SK-N-SH (cell line): ENCODE measurements at regions not wholly inside any gene's neighbourhood (a gene's known extent, or its start where the extent isn't known, plus 50 kb on each side); places are given as distances from the start of the nearest gene placed in this dataset.

Experiments
- CTCF ChIA-PET: fragments of 300-600, 350-600 bp; formaldehyde crosslinking; extraction: SDS; loops from one replicate; lab custom pipeline; 2021; lab: Yijun Ruan, JAX
- POLR2A ChIA-PET: fragments of 350-600 bp; sonication (Branson Sonifier 250); formaldehyde crosslinking; extraction: SDS; loops from one replicate; lab custom pipeline; 2020; ENCODE audit warnings: antibody characterized with exemption, inconsistent platforms; lab: Yijun Ruan, JAX
- DNase-seq: peaks from one replicate; pipeline ENCODE4 v3.0.0; 2012
- H2AFZ ChIP-seq: fragments of 200-600 bp; sonication (generic); 2 replicates; pipeline ENCODE4 v1.8.1; 2016; ENCODE audit warnings: antibody characterized with exemption, mild to moderate bottlenecking, low read depth
- H3F3A ChIP-seq: fragments of 200-600 bp; sonication (generic); replicated peaks from 2 replicates; pipeline ENCODE3; 2016; ENCODE audit warnings: antibody characterized with exemption, mild to moderate bottlenecking; ENCODE audit not compliant: insufficient read depth
- H3K27ac ChIP-seq, 2 experiments: fragments of 200-500 bp in 1 of 2; fragments of 200-600 bp in 1 of 2; sonication (Bioruptor generic) in 1 of 2; sonication (generic), shearing (Covaris generic) in 1 of 2; 2 replicates each; pipeline versions ENCODE4 v1.5.1 to v1.6.1; 2014 to 2016; ENCODE audit warnings: low read depth in 2 of 2, inconsistent platforms in 1 of 2, low read length in 1 of 2, mild to moderate bottlenecking in 1 of 2, mixed read lengths in 1 of 2
- H3K27me3 ChIP-seq: fragments of 200-600 bp; sonication (generic), shearing (Covaris generic); 2 replicates; pipeline ENCODE4 v1.6.1; 2016; ENCODE audit warnings: mixed run types; ENCODE audit not compliant: insufficient read depth
- H3K36me3 ChIP-seq, 2 experiments: fragments of 200-500 bp in 1 of 2; fragments of 200-600 bp in 1 of 2; sonication (Bioruptor generic) in 1 of 2; sonication (generic) in 1 of 2; replicated peaks in 1 of 2; 2 replicates each; pipeline versions ENCODE3 to v1.5.1; 2014 to 2016; ENCODE audit warnings: low read length in 1 of 2, mild to moderate bottlenecking in 1 of 2; ENCODE audit not compliant: insufficient read depth in 2 of 2, control insufficient read depth in 1 of 2
- H3K4me1 ChIP-seq, 2 experiments: fragments of 200-500 bp in 1 of 2; fragments of 200-600 bp in 1 of 2; sonication (Bioruptor generic) in 1 of 2; sonication (generic), shearing (Covaris generic) in 1 of 2; 2 replicates each; pipeline versions ENCODE4 v1.5.1 to v1.6.1; 2014 to 2016; ENCODE audit warnings: low read depth in 1 of 2, low read length in 1 of 2, mixed run types in 1 of 2; ENCODE audit not compliant: insufficient read depth in 2 of 2, control insufficient read depth in 1 of 2
- H3K4me2 ChIP-seq: fragments of 200-600 bp; sonication (generic), shearing (Covaris generic); 2 replicates; pipeline ENCODE4 v1.6.1; 2017; ENCODE audit warnings: mixed run types
- H3K4me3 ChIP-seq, 2 experiments: fragments of 200-500 bp in 1 of 2; fragments of 200-600 bp in 1 of 2; sonication (Bioruptor generic) in 1 of 2; sonication (generic), shearing (Covaris generic) in 1 of 2; 2 replicates each; pipeline versions ENCODE4 v1.5.1 to v1.8.1; 2014 to 2016; ENCODE audit warnings: low read depth in 2 of 2, inconsistent platforms in 1 of 2, low read length in 1 of 2, mild to moderate bottlenecking in 1 of 2, mixed read lengths in 1 of 2, moderate library complexity in 1 of 2
- H3K79me2 ChIP-seq: fragments of 200-600 bp; sonication (generic); 2 replicates; pipeline ENCODE4 v1.8.1; 2017; ENCODE audit warnings: mild to moderate bottlenecking; ENCODE audit not compliant: insufficient read depth
- H3K9ac ChIP-seq: fragments of 200-600 bp; sonication (generic); 2 replicates; pipeline ENCODE4 v1.6.1; 2017; ENCODE audit warnings: mixed run types
- H3K9me2 ChIP-seq: fragments of 200-600 bp; sonication (generic); 2 replicates; pipeline ENCODE4 v1.6.1; 2017; ENCODE audit warnings: mixed run types
- H3K9me3 ChIP-seq: fragments of 200-600 bp; sonication (generic); 2 replicates; pipeline ENCODE4 v1.6.1; 2017; ENCODE audit warnings: mixed run types, mild to moderate bottlenecking, moderate library complexity
- H4K20me1 ChIP-seq: fragments of 200-600 bp; sonication (generic); 2 replicates; pipeline ENCODE4 v1.6.1; 2017; ENCODE audit warnings: mild to moderate bottlenecking, mixed run types; ENCODE audit not compliant: insufficient read depth
- ELF1 ChIP-seq: IDR thresholded peaks from 2 replicates; pipeline ENCODE4 v1.4.0; 2012
- EP300 ChIP-seq, 2 experiments: IDR thresholded peaks; 2 replicates each; pipeline versions ENCODE4 v1.4.0 to v1.6.1; 2012; ENCODE audit warnings: borderline replicate concordance in 1 of 2, low read depth in 1 of 2, low read length in 1 of 2
- JUND ChIP-seq: IDR thresholded peaks from 2 replicates; pipeline ENCODE4 v1.4.0; 2012
- NFIC ChIP-seq: IDR thresholded peaks from 2 replicates; pipeline ENCODE4 v1.4.0; 2012; ENCODE audit warnings: borderline replicate concordance
- POLR2AphosphoS5 ChIP-seq: IDR thresholded peaks from 2 replicates; pipeline ENCODE4 v1.6.1; 2012; ENCODE audit warnings: low read depth, low read length
- RXRA ChIP-seq: IDR thresholded peaks from 2 replicates; pipeline ENCODE4 v1.4.0; 2012; ENCODE audit warnings: low read depth, mild to moderate bottlenecking, borderline replicate concordance
- SMC3 ChIP-seq: IDR thresholded peaks from 2 replicates; pipeline ENCODE4 v1.6.1; 2012; ENCODE audit warnings: low read depth, low read length, improper control_type of control experiment
- TCF12 ChIP-seq: IDR thresholded peaks from 2 replicates; pipeline ENCODE4 v1.4.0; 2012
- TEAD4 ChIP-seq: IDR thresholded peaks from 2 replicates; pipeline ENCODE4 v1.4.0; 2012; ENCODE audit warnings: mild to moderate bottlenecking, borderline replicate concordance; ENCODE audit not compliant: insufficient read depth
- YY1 ChIP-seq: IDR thresholded peaks from 2 replicates; pipeline ENCODE4 v1.4.0; 2012; ENCODE audit warnings: low read depth, mild to moderate bottlenecking
- ZBTB33 ChIP-seq: IDR thresholded peaks from 2 replicates; pipeline ENCODE4 v1.4.0; 2012; ENCODE audit warnings: low read depth, borderline replicate concordance
- WGBS: methylation state at CpG from one replicate; pipeline ENCODE4 v1.1.6; 2017; ENCODE audit warnings: low lambda C conversion rate; 5-methylcytosine and 5-hydroxymethylcytosine counted together
- TF ChIP-seq, protein P1 (sequence below): IDR thresholded peaks from 2 replicates; pipeline ENCODE4 v1.4.0; 2012; ENCODE audit warnings: low read depth
- TF ChIP-seq, protein P2 (sequence below): IDR thresholded peaks from 2 replicates; pipeline ENCODE4 v1.4.0; 2012; ENCODE audit warnings: low read depth, borderline replicate concordance

DNA sequence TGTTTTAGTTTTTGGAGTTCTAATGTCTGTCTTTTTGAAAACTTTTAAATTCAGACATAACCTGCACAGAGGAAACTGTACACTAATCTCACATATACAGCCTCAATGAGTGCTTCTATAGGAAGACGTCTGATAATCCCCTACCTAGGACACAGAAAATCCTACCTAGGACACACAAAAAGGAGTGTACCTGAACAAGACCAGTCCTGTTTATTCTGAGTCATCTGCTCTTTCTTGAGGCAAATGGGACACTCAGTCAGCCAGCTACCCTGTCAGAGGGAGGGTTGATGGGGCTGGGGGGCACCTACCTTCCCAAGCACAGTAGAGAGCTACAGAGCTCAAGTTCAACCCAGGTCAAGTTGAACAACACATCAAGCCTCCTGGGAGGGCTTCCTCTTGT lies 346.6 kb upstream of the NCAM1 start:
- 0 out of 2 replicates have a peak overlapping the region, but pooled peaks have one; percentile 37 for H3K9ac ChIP-seq
- peak overlapping the region; percentile 80; the same call in 1 of the 2 replicates for H3K4me2 ChIP-seq
- peak overlapping the region; percentile 11 to 97; a peak in 3 of 4 replicates for H3K27ac ChIP-seq
- 94% methylated on average over 1 of the region's 1 CpG for WGBS
- no peaks in the 10 kb centered on the region for H4K20me1 ChIP-seq
- no peak for TF ChIP-seq EP300 (IDR thresholded peaks at IDR 0.05; ENCODE audit: borderline replicate concordance in 1 of 2, low read depth in 1 of 2, low read length in 1 of 2)
- TF ChIP-seq POLR2AphosphoS5: no peak
- TF ChIP-seq, protein P1, sequence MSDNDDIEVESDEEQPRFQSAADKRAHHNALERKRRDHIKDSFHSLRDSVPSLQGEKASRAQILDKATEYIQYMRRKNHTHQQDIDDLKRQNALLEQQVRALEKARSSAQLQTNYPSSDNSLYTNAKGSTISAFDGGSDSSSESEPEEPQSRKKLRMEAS: no peak
- no peak for TF ChIP-seq TEAD4
- TF ChIP-seq SMC3: no peak
- no peaks in the 10 kb centered on the region for H3K27me3 ChIP-seq
- H3F3A ChIP-seq: peaks cover 18% of the 10 kb centered on the region
- DNase-seq: no peak
- H3K4me1 ChIP-seq: peaks cover 36 to 44% of the 10 kb centered on the region in 2 experiments
- no peaks in the 10 kb centered on the region for H3K9me2 ChIP-seq
- H3K79me2 ChIP-seq: no peaks in the 10 kb centered on the region
- CTCF ChIA-PET: no interaction called here
- POLR2A ChIA-PET: no interaction called here
- no peaks in the 10 kb centered on the region for H3K36me3 ChIP-seq
- H2AFZ ChIP-seq: no peak overlapping the region
- no peak overlapping the region for H3K4me3 ChIP-seq
- H3K9me3 ChIP-seq: no peaks in the 10 kb centered on the region

GRCh38 chr11:112615238-112615637 lies 346.0 kb upstream of the NCAM1 start:
- Histone ChIP-seq H2AFZ (no peak overlapping the region), H3K36me3 (no peaks in the 10 kb centered on the region), H4K20me1 (no peaks in the 10 kb centered on the region), H3F3A (peaks cover 18% of the 10 kb centered on the region), H3K4me2 (no peak overlapping the region), H3K79me2 (no peaks in the 10 kb centered on the region), H3K4me3 (no peak overlapping the region), H3K27me3 (no peaks in the 10 kb centered on the region), H3K9ac (no peak overlapping the region), H3K4me1 (peaks cover 36 to 44% of the 10 kb centered on the region in 2 experiments), H3K9me2 (no peaks in the 10 kb centered on the region), H3K27ac (no peak overlapping the region), H3K9me3 (no peaks in the 10 kb centered on the region)
- CTCF ChIA-PET: interaction anchor here (1.2 kb wide), 1 partner anchor 674 kb away, joined by 3 read pairs; no protein-coding TSS in a partner anchor
- POLR2A ChIA-PET: no interaction called here
- DNase-seq: no peak
- TF ChIP-seq YY1 (no peak), ELF1 (no peak), EP300 (IDR thresholded peaks at IDR 0.05; ENCODE audit: borderline replicate concordance in 1 of 2, low read depth in 1 of 2, low read length in 1 of 2) (no peak), ZBTB33 (no peak), RXRA (no peak), TCF12 (no peak), JUND (no peak), NFIC (no peak)
- TF ChIP-seq, protein P2, sequence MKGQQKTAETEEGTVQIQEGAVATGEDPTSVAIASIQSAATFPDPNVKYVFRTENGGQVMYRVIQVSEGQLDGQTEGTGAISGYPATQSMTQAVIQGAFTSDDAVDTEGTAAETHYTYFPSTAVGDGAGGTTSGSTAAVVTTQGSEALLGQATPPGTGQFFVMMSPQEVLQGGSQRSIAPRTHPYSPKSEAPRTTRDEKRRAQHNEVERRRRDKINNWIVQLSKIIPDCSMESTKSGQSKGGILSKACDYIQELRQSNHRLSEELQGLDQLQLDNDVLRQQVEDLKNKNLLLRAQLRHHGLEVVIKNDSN: no peak
- TF ChIP-seq, protein P1: no peak
